ENCODE measurements at regions not wholly inside any gene's neighbourhood (a gene's known extent, or its start where the extent isn't known, plus 50 kb on each side); places are given as distances from the start of the nearest gene placed in this dataset.

DNA sequence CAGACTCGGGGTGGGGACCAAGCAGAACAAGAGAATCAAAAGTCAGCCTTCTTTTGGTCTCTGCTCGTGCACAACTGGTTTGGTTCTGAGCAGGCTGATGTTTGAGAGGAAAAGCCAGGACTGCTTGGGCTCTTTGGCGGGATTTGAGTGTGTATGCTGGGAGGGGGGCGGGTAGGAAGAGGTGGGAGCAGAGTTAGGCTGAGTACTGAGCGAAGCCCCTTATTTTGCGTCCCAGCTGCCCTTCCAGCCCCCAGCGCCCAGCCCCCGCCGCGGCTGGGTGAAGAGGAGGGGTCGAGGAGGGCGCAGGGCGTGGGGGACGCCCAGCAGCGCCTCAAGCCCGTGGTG lies 153.5 kb upstream of the GOLIM4 start:
- no peak overlapping the region for H3K27ac ChIP-seq
- no peak for DNase-seq
- H3K36me3 ChIP-seq: no peaks in the 10 kb centered on the region
- TF ChIP-seq, protein P1, sequence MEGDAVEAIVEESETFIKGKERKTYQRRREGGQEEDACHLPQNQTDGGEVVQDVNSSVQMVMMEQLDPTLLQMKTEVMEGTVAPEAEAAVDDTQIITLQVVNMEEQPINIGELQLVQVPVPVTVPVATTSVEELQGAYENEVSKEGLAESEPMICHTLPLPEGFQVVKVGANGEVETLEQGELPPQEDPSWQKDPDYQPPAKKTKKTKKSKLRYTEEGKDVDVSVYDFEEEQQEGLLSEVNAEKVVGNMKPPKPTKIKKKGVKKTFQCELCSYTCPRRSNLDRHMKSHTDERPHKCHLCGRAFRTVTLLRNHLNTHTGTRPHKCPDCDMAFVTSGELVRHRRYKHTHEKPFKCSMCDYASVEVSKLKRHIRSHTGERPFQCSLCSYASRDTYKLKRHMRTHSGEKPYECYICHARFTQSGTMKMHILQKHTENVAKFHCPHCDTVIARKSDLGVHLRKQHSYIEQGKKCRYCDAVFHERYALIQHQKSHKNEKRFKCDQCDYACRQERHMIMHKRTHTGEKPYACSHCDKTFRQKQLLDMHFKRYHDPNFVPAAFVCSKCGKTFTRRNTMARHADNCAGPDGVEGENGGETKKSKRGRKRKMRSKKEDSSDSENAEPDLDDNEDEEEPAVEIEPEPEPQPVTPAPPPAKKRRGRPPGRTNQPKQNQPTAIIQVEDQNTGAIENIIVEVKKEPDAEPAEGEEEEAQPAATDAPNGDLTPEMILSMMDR (IDR thresholded peaks at IDR 0.05): no peak
- peak overlapping the region; percentile 58 for H3K4me3 ChIP-seq
- H3K27me3 ChIP-seq: peaks cover 36% of the 10 kb centered on the region
- peak; percentile 2 for ATAC-seq
- H3K9me3 ChIP-seq: no peaks in the 10 kb centered on the region
- H3K4me1 ChIP-seq: peaks cover 21% of the 10 kb centered on the region
- intact Hi-C loops (cut with DNase I): no loop called here

DNA sequence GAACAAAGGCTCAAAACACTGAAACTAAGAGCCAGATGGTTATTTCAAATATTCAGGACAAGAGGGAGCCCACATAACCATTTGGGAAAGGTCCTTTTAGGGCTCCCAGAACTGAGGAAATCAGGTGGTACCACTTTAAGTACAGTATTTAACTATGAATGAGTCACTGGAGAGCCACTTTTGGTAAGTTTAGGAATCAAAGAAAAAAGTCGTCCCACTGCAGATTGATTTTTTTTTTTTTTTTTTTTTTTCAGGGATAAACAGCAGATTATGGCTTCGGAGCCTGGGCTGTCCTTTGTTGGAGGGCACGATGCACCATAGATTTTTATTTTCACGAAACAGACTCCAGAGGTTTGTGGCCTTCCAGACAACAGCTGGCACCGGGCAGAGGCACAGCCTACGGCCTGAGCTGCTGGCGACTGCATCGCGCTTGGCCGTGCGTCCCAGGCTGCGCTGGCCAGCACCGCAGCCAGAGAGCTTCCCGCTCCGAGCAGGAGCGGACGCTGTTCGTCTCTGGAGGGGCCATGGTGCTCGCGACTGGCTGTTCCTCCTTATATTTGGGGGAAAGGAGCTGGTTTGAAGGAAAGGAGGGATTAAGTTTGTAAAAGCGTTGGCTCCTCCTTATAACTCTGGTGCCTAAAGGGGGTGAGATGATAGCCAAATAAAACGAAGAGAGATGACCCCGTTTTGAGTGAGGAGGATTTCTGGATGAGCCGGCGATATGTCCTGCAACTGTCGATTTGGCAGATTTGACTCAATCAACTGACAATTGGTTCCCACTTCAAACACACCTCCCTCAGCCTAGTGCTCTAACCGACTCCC lies 152.9 kb upstream of the GOLIM4 start:
- TF ChIP-seq, protein P1 (IDR thresholded peaks at IDR 0.05): no peak
- H3K27me3 ChIP-seq: peaks cover 38% of the 10 kb centered on the region
- intact Hi-C loops (cut with DNase I): no loop called here
- peak; percentile 60 for ATAC-seq
- peak overlapping the region; percentile 58 for H3K4me3 ChIP-seq
- DNase-seq: peak; percentile 73
- no peak overlapping the region for H3K27ac ChIP-seq
- no peaks in the 10 kb centered on the region for H3K9me3 ChIP-seq
- peaks cover 21% of the 10 kb centered on the region for H3K4me1 ChIP-seq
- H3K36me3 ChIP-seq: no peaks in the 10 kb centered on the region

DNA sequence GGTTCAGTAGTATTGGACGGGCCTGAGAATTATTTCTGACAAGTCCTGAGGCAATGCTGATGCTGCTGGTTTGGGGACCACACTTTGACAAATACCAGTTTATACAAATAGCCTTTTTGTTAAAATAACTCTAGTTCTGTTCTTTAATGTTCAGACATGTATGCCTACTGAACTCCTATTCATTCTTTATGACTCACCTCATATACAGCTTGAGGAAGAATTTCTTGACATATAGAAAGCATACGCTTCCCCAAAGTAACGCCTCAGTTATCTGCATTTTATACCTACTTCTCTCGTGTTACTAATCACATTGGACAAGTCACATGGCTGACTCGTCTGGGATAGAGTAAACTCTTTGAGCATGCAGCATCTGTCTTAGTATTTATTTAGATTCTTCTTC lies 145.4 kb upstream of the GOLIM4 start:
- Histone ChIP-seq H3K9me3 (no peaks in the 10 kb centered on the region), H3K4me3 (no peak overlapping the region), H3K4me1 (no peaks in the 10 kb centered on the region), H3K36me3 (no peaks in the 10 kb centered on the region), H3K27ac (no peak overlapping the region), H3K27me3 (peaks cover 5% of the 10 kb centered on the region)
- TF ChIP-seq, protein P1 (IDR thresholded peaks at IDR 0.05): no peak
- no peak for ATAC-seq
- no peak for DNase-seq
- intact Hi-C loops (cut with DNase I): no loop called here

DNA sequence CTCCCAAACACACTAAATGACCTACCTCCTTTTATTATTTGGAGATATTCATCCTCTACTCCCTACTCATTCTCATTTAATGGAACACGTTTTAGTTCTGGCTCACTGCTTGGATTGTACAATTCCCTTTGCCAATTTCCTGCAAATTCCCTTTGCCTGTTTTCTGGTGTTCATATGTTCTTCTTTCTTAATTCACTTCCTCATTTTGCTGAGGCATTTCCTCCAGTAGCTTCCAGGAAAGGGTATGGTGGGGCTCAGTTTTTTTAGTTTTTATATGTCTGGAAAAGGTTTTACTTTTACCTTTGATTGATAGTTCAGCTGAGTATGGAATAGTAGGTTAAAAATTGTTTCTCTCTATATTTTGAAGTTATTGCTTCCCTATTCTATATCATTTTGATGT lies 143.6 kb upstream of the GOLIM4 start:
- no peak for ATAC-seq
- Histone ChIP-seq H3K4me3 (no peak overlapping the region), H3K27me3 (peaks cover 5% of the 10 kb centered on the region), H3K9me3 (no peaks in the 10 kb centered on the region), H3K27ac (no peak overlapping the region), H3K36me3 (no peaks in the 10 kb centered on the region), H3K4me1 (no peaks in the 10 kb centered on the region)
- intact Hi-C loops (cut with DNase I): no loop called here
- TF ChIP-seq, protein P1 (IDR thresholded peaks at IDR 0.05): no peak
- no peak for DNase-seq

DNA sequence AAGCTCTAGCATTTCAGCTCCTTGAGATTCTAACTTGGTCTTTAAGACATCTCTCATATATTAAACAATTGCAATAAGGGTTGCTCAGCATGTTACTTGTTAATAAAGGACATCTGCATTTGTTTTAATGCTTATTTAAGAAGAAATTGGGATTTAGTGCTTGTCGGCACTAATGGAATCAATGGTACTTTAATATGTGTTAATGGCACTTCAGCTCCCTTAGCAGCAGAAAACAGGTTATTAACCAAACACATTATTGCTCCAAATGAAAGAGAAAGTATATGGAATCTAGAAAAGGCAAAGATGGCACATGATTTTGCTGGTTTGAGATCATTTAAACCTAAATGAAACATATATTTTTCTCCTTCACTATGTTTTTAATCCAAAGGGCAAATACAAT lies 137.3 kb upstream of the GOLIM4 start:
- TF ChIP-seq, protein P1 (IDR thresholded peaks at IDR 0.05): no peak
- Histone ChIP-seq H3K9me3 (no peaks in the 10 kb centered on the region), H3K27ac (no peak overlapping the region), H3K36me3 (no peaks in the 10 kb centered on the region), H3K4me1 (no peaks in the 10 kb centered on the region), H3K27me3 (no peaks in the 10 kb centered on the region), H3K4me3 (no peak overlapping the region)
- intact Hi-C loops (cut with DNase I): no loop called here
- no peak for DNase-seq
- ATAC-seq: no peak
